C4-2B (cell line): ENCODE measurements at regions not wholly inside any gene's neighbourhood (a gene's known extent, or its start where the extent isn't known, plus 50 kb on each side); places are given as distances from the start of the nearest gene placed in this dataset.
"Not testable (repeated sequence)": the region's sequence is repeated elsewhere in the genome, so short reads cannot be mapped to it uniquely, and the experiment has no call there.

Experiments
- H3K27ac ChIP-seq: fragments of 450-650 bp; 2 replicates; pipeline ENCODE4 v1.5.1; 2017
- ZFX ChIP-seq: fragments of 450-650 bp; IDR thresholded peaks from 2 replicates; pipeline ENCODE4 v1.6.1; 2017
- TF ChIP-seq, protein P1 (sequence below): fragments of 450-650 bp; conservative IDR thresholded peaks from 2 replicates; pipeline ENCODE4 v1.5.1; 2017; ENCODE audit warnings: mild to moderate bottlenecking

DNA sequence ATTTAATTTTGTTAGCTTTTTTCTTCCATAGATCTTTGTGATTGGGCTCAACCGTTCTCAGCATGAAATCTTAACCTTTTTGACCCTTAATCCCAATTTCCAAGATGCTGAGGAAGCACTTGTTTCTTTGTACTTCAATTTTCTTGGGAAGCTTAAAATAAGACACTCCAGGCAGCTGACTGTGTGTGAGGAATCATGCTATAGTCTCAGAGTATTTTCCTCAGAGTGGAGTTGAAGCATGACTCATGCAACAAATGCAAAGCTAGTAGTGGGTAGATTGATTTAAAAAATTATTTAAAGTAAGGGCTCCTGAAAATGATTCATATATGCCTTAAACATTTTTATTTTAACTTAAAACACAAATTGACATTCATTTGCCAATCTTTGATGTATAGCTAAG lies 168.7 kb downstream of the BTBD3 start:
- TF ChIP-seq, protein P1, sequence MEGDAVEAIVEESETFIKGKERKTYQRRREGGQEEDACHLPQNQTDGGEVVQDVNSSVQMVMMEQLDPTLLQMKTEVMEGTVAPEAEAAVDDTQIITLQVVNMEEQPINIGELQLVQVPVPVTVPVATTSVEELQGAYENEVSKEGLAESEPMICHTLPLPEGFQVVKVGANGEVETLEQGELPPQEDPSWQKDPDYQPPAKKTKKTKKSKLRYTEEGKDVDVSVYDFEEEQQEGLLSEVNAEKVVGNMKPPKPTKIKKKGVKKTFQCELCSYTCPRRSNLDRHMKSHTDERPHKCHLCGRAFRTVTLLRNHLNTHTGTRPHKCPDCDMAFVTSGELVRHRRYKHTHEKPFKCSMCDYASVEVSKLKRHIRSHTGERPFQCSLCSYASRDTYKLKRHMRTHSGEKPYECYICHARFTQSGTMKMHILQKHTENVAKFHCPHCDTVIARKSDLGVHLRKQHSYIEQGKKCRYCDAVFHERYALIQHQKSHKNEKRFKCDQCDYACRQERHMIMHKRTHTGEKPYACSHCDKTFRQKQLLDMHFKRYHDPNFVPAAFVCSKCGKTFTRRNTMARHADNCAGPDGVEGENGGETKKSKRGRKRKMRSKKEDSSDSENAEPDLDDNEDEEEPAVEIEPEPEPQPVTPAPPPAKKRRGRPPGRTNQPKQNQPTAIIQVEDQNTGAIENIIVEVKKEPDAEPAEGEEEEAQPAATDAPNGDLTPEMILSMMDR: no peak
- TF ChIP-seq ZFX: no peak
- no peak overlapping the region for H3K27ac ChIP-seq

DNA sequence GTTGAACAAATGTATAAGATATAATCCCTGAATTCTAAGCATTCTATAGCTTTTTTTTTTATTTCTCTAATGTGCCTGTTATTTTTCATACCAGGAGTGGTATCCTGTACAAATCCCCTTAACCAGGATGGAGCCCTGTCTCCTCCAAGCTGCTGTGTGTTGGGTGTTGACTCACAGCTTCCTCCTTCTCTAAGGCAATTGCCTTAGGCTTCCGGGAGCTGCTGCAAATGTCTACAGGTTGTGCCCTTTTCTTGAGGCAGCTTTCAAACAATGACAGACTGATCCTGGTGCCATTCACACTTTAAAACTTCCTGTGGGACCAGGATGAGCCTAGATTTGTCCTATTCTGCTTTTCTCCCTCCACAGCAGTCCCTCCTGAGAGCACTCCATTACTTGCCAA lies 173.2 kb downstream of the BTBD3 start:
- no peak overlapping the region for H3K27ac ChIP-seq
- TF ChIP-seq, protein P1: no peak
- TF ChIP-seq ZFX: no peak

DNA sequence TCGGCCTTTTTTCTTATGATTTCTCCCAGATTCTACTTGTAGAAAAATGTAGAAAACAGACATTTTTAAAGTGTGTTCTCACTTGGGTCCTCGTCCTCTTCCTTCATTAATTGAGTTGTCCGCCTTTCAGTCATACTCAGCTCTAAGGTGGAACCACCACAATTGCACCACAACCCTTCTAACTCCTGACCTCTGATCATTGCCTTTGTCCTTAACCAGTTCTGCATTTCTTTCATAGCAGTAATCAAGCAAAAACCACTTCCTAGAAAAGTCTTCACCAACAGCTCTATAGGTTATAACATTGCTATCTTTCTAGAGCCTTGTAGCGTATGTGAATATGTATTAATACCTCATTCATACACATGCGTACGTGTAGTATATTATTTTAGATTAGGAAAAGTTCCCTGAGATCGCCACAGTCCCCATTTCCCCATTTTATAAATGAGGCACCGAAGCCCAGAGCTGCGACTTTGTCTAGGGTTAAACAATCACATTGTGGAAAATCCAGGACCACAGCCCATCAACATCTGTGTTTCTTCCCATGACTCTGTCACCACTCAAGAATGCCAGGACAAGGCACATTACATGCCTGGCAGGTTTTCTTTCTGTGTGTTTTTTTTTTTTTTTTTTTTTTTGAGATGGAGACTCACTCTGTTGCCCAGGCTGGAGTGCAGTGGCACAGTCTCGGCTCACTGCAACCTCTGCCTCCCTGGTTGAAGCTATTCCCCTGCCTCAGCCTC lies 175.5 kb downstream of the BTBD3 start:
- no peak overlapping the region for H3K27ac ChIP-seq
- TF ChIP-seq, protein P1: no peak
- no peak for TF ChIP-seq ZFX

DNA sequence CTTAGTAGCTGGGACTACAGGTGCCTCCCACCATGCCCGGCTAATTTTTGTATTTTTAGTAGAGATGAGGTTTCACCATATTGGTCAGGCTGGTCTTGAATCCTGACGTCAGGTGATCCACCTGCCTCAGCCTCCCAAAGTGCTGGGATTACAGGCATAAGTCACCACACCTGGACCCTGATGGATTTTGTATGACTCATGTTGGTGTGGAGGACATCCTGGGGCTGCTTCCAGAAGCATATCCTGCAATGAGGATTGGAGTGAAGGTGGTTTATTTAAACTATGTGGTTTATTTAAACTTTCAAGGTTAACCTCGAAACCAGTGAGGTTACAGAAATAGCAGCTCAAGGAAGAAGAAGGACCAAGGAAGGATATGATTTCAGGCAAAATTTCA lies 176.1 kb downstream of the BTBD3 start:
- H3K27ac ChIP-seq: not testable (repeated sequence)

DNA sequence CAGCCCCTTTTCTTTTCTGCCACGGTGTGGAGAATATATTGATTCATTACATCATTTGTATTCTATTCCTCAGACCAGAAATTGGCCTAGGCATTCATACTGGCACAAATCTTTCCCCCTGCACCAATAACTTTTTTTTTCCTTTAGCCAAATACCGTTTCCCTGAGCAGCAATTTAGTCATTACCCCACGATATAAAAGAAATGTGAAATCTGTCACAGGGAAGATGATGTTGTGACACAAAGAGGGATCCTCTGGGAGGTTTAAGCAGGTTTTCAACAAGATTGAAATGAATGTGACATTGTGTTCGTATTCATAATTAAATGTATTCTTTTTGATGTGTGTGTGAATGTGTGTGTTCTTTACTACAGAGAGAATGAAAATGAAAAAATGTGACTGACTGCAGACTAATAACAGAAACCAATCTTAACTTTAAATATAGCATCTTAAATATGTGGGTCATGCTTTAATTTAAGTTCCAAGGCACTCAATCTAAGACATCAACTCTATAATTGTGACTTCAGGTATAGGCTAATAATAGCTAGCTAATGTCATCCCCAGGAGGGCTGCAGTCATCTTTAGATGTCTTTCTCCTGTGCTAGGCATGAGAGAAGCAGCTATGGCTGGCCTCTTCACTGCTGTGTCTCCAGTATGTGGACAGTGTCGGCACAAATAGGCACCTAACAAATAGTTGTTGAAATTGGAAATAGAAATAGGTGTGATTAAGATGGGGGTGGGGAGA lies 177.7 kb downstream of the BTBD3 start:
- H3K27ac ChIP-seq: no peak overlapping the region
- TF ChIP-seq, protein P1: no peak
- TF ChIP-seq ZFX: no peak

DNA sequence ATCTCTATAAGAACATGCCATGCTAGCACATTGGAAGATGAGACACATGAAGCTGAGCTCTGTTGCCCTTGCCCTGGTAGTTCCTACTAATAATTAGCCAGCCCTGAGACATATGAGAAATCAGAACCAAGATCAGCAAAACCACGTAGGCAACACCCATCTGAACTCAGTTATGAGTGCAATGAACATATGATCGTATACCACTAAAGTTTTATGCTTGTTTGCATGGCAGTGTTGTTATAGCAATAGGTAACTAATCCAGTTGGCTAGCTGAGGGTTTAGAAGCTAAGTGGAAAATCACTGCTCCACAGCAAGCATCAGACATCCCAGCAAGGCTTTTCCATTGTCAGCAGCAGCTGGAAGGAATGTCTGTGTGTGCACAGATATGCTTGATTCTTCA lies 180.7 kb downstream of the BTBD3 start:
- no peak for TF ChIP-seq ZFX
- TF ChIP-seq, protein P1: no peak
- no peak overlapping the region for H3K27ac ChIP-seq

DNA sequence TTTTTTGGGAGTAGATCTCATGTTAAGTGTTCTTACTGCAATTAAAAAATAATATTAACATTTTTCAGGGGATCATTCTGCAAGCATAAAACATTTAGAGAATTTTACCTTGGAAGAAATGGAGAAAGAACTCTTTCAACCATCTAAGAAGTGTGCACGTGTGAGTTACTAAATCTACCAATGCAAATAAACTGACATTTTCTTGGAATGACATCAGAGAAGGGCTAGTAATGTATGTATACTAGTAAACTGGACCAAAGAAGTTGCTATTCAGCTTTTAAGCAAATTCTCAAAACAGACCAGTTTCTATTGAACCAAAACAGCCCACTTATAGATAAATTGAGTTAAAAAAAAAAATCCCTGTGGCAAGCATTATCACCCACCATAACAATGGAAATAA lies 191.2 kb downstream of the BTBD3 start:
- no peak for TF ChIP-seq ZFX
- TF ChIP-seq, protein P1: no peak
- H3K27ac ChIP-seq: no peak overlapping the region
